ENCODE measurements at regions not wholly inside any gene's neighbourhood (a gene's known extent, or its start where the extent isn't known, plus 50 kb on each side); places are given as distances from the start of the nearest gene placed in this dataset.

- H3K9me3 ChIP-seq (ENCODE audit: control insufficient read depth, insufficient read depth, low read depth, low read length) = no peaks in the 10 kb centered on the region
- H3K4me3 ChIP-seq (ENCODE audit: low read depth, low read length) = no peak overlapping the region
- H3K27me3 ChIP-seq (ENCODE audit: control insufficient read depth, insufficient read depth, low read length) = no peaks in the 10 kb centered on the region
- peaks cover 15% of the 10 kb centered on the region for H3K4me1 ChIP-seq (ENCODE audit: control insufficient read depth, insufficient read depth, low read length)
- no peak overlapping the region for H3K27ac ChIP-seq (ENCODE audit: low read depth, low read length)
- H3K36me3 ChIP-seq (ENCODE audit: control insufficient read depth, insufficient read depth, low read length) = no peaks in the 10 kb centered on the region
- no peak overlapping the region for H3K9ac ChIP-seq (ENCODE audit: low read length)
Measured at GRCh38 chr18:27606741-27607140, 421.6 kb upstream of the CHST9 start.

- peaks cover 4% of the 10 kb centered on the region; the same call in 1 of the 2 replicates for H3K9me3 ChIP-seq (ENCODE audit: control insufficient read depth, insufficient read depth, low read depth, low read length)
- H3K4me3 ChIP-seq (ENCODE audit: low read depth, low read length) = no peak overlapping the region
- peaks cover 15% of the 10 kb centered on the region for H3K4me1 ChIP-seq (ENCODE audit: control insufficient read depth, insufficient read depth, low read length)
- H3K36me3 ChIP-seq (ENCODE audit: control insufficient read depth, insufficient read depth, low read length) = no peaks in the 10 kb centered on the region
- no peaks in the 10 kb centered on the region for H3K27me3 ChIP-seq (ENCODE audit: control insufficient read depth, insufficient read depth, low read length)
- H3K27ac ChIP-seq (ENCODE audit: low read depth, low read length) = no peak overlapping the region
- no peak overlapping the region for H3K9ac ChIP-seq (ENCODE audit: low read length)
Measured at GRCh38 chr18:27605107-27605834, 420.2 kb upstream of the CHST9 start.

GRCh38 chr18:27604583-27604982 is 419.5 kb upstream of the CHST9 start:
- Histone ChIP-seq H3K9me3 (ENCODE audit: control insufficient read depth, insufficient read depth, low read depth, low read length) (peaks cover 4% of the 10 kb centered on the region; the same call in 1 of the 2 replicates), H3K4me3 (ENCODE audit: low read depth, low read length) (no peak overlapping the region), H3K36me3 (ENCODE audit: control insufficient read depth, insufficient read depth, low read length) (no peaks in the 10 kb centered on the region), H3K4me1 (ENCODE audit: control insufficient read depth, insufficient read depth, low read length) (peaks cover 15% of the 10 kb centered on the region), H3K27ac (ENCODE audit: low read depth, low read length) (no peak overlapping the region), H3K27me3 (ENCODE audit: control insufficient read depth, insufficient read depth, low read length) (no peaks in the 10 kb centered on the region), H3K9ac (ENCODE audit: low read length) (no peak overlapping the region)

- Histone ChIP-seq H3K4me1 (ENCODE audit: control insufficient read depth, insufficient read depth, low read length) (peaks cover 15% of the 10 kb centered on the region), H3K27me3 (ENCODE audit: control insufficient read depth, insufficient read depth, low read length) (no peaks in the 10 kb centered on the region), H3K4me3 (ENCODE audit: low read depth, low read length) (no peak overlapping the region), H3K36me3 (ENCODE audit: control insufficient read depth, insufficient read depth, low read length) (no peaks in the 10 kb centered on the region), H3K9me3 (ENCODE audit: control insufficient read depth, insufficient read depth, low read depth, low read length) (peaks cover 4% of the 10 kb centered on the region; the same call in 1 of the 2 replicates), H3K9ac (ENCODE audit: low read length) (no peak overlapping the region), H3K27ac (ENCODE audit: low read depth, low read length) (no peak overlapping the region)
Measured at GRCh38 chr18:27602092-27602491, 417.0 kb upstream of the CHST9 start.

- Histone ChIP-seq H3K36me3 (ENCODE audit: control insufficient read depth, insufficient read depth, low read length) (no peaks in the 10 kb centered on the region), H3K9ac (ENCODE audit: low read length) (no peak overlapping the region), H3K9me3 (ENCODE audit: control insufficient read depth, insufficient read depth, low read depth, low read length) (peaks cover 4% of the 10 kb centered on the region; the same call in 1 of the 2 replicates), H3K27me3 (ENCODE audit: control insufficient read depth, insufficient read depth, low read length) (no peaks in the 10 kb centered on the region), H3K4me3 (ENCODE audit: low read depth, low read length) (no peak overlapping the region), H3K4me1 (ENCODE audit: control insufficient read depth, insufficient read depth, low read length) (peaks cover 12% of the 10 kb centered on the region), H3K27ac (ENCODE audit: low read depth, low read length) (no peak overlapping the region)
Measured at GRCh38 chr18:27600245-27600644, 415.1 kb upstream of the CHST9 start.

GRCh38 chr18:27599202-27599829 is 414.2 kb upstream of the CHST9 start:
- H3K4me1 ChIP-seq (ENCODE audit: control insufficient read depth, insufficient read depth, low read length) = peaks cover 7% of the 10 kb centered on the region
- no peak overlapping the region for H3K4me3 ChIP-seq (ENCODE audit: low read depth, low read length)
- H3K27me3 ChIP-seq (ENCODE audit: control insufficient read depth, insufficient read depth, low read length) = no peaks in the 10 kb centered on the region
- no peaks in the 10 kb centered on the region for H3K36me3 ChIP-seq (ENCODE audit: control insufficient read depth, insufficient read depth, low read length)
- no peak overlapping the region for H3K9ac ChIP-seq (ENCODE audit: low read length)
- H3K27ac ChIP-seq (ENCODE audit: low read depth, low read length) = no peak overlapping the region
- H3K9me3 ChIP-seq (ENCODE audit: control insufficient read depth, insufficient read depth, low read depth, low read length) = peaks cover 4% of the 10 kb centered on the region; the same call in 1 of the 2 replicates

- H3K36me3 ChIP-seq (ENCODE audit: control insufficient read depth, insufficient read depth, low read length) = no peaks in the 10 kb centered on the region
Measured at GRCh38 chr18:27595113-27595838, 410.2 kb upstream of the CHST9 start.

GRCh38 chr18:27585602-27586173 is 400.6 kb upstream of the CHST9 start:
- H3K4me1 ChIP-seq (ENCODE audit: control insufficient read depth, insufficient read depth, low read length) = no peaks in the 10 kb centered on the region
- H3K27ac ChIP-seq (ENCODE audit: low read depth, low read length) = no peak overlapping the region
- peaks cover 15% of the 10 kb centered on the region for H3K9me3 ChIP-seq (ENCODE audit: control insufficient read depth, insufficient read depth, low read depth, low read length)
- H3K27me3 ChIP-seq (ENCODE audit: control insufficient read depth, insufficient read depth, low read length) = no peaks in the 10 kb centered on the region
- no peaks in the 10 kb centered on the region for H3K36me3 ChIP-seq (ENCODE audit: control insufficient read depth, insufficient read depth, low read length)
- no peak overlapping the region for H3K9ac ChIP-seq (ENCODE audit: low read length)
- no peak overlapping the region for H3K4me3 ChIP-seq (ENCODE audit: low read depth, low read length)

More at GRCh38 chr18:27595113-27595838, 410.2 kb upstream of the CHST9 start:
- no peaks in the 10 kb centered on the region for H3K9me3 ChIP-seq (ENCODE audit: control insufficient read depth, insufficient read depth, low read depth, low read length)
- H3K4me1 ChIP-seq (ENCODE audit: control insufficient read depth, insufficient read depth, low read length) = peaks cover 4% of the 10 kb centered on the region; the same call in 1 of the 2 replicates
- H3K27me3 ChIP-seq (ENCODE audit: control insufficient read depth, insufficient read depth, low read length) = no peaks in the 10 kb centered on the region
- H3K4me3 ChIP-seq (ENCODE audit: low read depth, low read length) = no peak overlapping the region
- H3K9ac ChIP-seq (ENCODE audit: low read length) = no peak overlapping the region
- no peak overlapping the region for H3K27ac ChIP-seq (ENCODE audit: low read depth, low read length)

GRCh38 chr18:27583466-27583865 is 398.4 kb upstream of the CHST9 start:
- Histone ChIP-seq H3K9me3 (ENCODE audit: control insufficient read depth, insufficient read depth, low read depth, low read length) (peaks cover 15% of the 10 kb centered on the region), H3K4me3 (ENCODE audit: low read depth, low read length) (no peak overlapping the region), H3K9ac (ENCODE audit: low read length) (no peak overlapping the region), H3K27ac (ENCODE audit: low read depth, low read length) (no peak overlapping the region), H3K4me1 (ENCODE audit: control insufficient read depth, insufficient read depth, low read length) (no peaks in the 10 kb centered on the region), H3K36me3 (ENCODE audit: control insufficient read depth, insufficient read depth, low read length) (no peaks in the 10 kb centered on the region), H3K27me3 (ENCODE audit: control insufficient read depth, insufficient read depth, low read length) (no peaks in the 10 kb centered on the region)

GRCh38 chr18:27582760-27583412 is 397.8 kb upstream of the CHST9 start:
- Histone ChIP-seq H3K4me3 (ENCODE audit: low read depth, low read length) (no peak overlapping the region), H3K36me3 (ENCODE audit: control insufficient read depth, insufficient read depth, low read length) (no peaks in the 10 kb centered on the region), H3K27me3 (ENCODE audit: control insufficient read depth, insufficient read depth, low read length) (no peaks in the 10 kb centered on the region), H3K9ac (ENCODE audit: low read length) (no peak overlapping the region), H3K27ac (ENCODE audit: low read depth, low read length) (no peak overlapping the region), H3K9me3 (ENCODE audit: control insufficient read depth, insufficient read depth, low read depth, low read length) (peaks cover 15% of the 10 kb centered on the region), H3K4me1 (ENCODE audit: control insufficient read depth, insufficient read depth, low read length) (no peaks in the 10 kb centered on the region; the same call in 1 of the 2 replicates)

Measured in HUES6 (cell line).